Neural progenitor cell (in vitro differentiated cells): ENCODE measurements at regions not wholly inside any gene's neighbourhood (a gene's known extent, or its start where the extent isn't known, plus 50 kb on each side); places are given as distances from the start of the nearest gene placed in this dataset.
A peak's percentile ranks its signal among the peaks of the same experiment; 100 is the strongest.

Experiments
- DNase-seq: peaks from one replicate; pipeline ENCODE4 v3.0.0-alpha.2; 2016; ENCODE audit warnings: low spot score
- H2AFZ ChIP-seq: fragments of 200-600 bp; sonication (generic); replicated peaks from 2 replicates; pipeline ENCODE4 v1.6.1; 2016; ENCODE audit warnings: antibody characterized with exemption
- H3F3A ChIP-seq: fragments of 200-600 bp; sonication (generic); 2 replicates; pipeline ENCODE4 v1.6.1; 2016; ENCODE audit warnings: antibody characterized with exemption, low read depth
- H3K27ac ChIP-seq: fragments of 200-600 bp; sonication (generic); 2 replicates; pipeline ENCODE4 v1.5.1; 2016; ENCODE audit warnings: mild to moderate bottlenecking
- H3K27me3 ChIP-seq: fragments of 200-600 bp; sonication (generic); 2 replicates; pipeline ENCODE4 v1.6.1; 2016; ENCODE audit warnings: mild to moderate bottlenecking, moderate library complexity
- H3K36me3 ChIP-seq: fragments of 200-600 bp; sonication (generic); 2 replicates; pipeline ENCODE4 v1.5.1; 2016
- H3K4me1 ChIP-seq: fragments of 200-600 bp; sonication (generic); 2 replicates; pipeline ENCODE4 v1.6.1; 2016; ENCODE audit warnings: mixed run types
- H3K4me2 ChIP-seq: fragments of 200-600 bp; sonication (generic); 2 replicates; pipeline ENCODE4 v1.6.1; 2016
- H3K4me3 ChIP-seq: fragments of 200-600 bp; sonication (generic); 2 replicates; pipeline ENCODE4 v1.5.1; 2016
- H3K79me2 ChIP-seq: fragments of 200-600 bp; sonication (generic); 2 replicates; pipeline ENCODE4 v1.6.1; 2016; ENCODE audit warnings: low read depth
- H3K9ac ChIP-seq: fragments of 200-600 bp; sonication (generic); 2 replicates; pipeline ENCODE4 v1.6.1; 2016
- H3K9me3 ChIP-seq: fragments of 200-600 bp; sonication (generic); 2 replicates; pipeline ENCODE4 v1.5.1; 2016; ENCODE audit warnings: low read depth
- H4K20me1 ChIP-seq: fragments of 200-600 bp; sonication (generic); 2 replicates; pipeline ENCODE4 v1.6.1; 2016; ENCODE audit warnings: low read depth
- H3K27ac Mint-ChIP-seq: 3 replicates; pipeline ENCODE4 v1.8.0; 2021; ENCODE audit warnings: mixed read lengths
- H3K27me3 Mint-ChIP-seq: 2 replicates; pipeline ENCODE4 v1.8.0; 2022; ENCODE audit warnings: low read depth, mild to moderate bottlenecking, inconsistent platforms, moderate library complexity, mixed read lengths; ENCODE audit not compliant: insufficient read depth
- H3K36me3 Mint-ChIP-seq: 3 replicates; pipeline ENCODE4 v1.8.0; 2021; ENCODE audit warnings: mixed read lengths
- H3K4me1 Mint-ChIP-seq: 3 replicates; pipeline ENCODE4 v1.8.0; 2021; ENCODE audit warnings: mixed read lengths
- H3K4me3 Mint-ChIP-seq: 3 replicates; pipeline ENCODE4 v1.8.0; 2021; ENCODE audit warnings: mild to moderate bottlenecking, moderate library complexity, mixed read lengths
- H3K9me3 Mint-ChIP-seq: 3 replicates; pipeline ENCODE4 v1.8.0; 2020; ENCODE audit warnings: mixed read lengths
- EZH2 ChIP-seq: fragments of 200-600 bp; sonication (generic); IDR thresholded peaks from 2 replicates; pipeline ENCODE4 v1.6.1; 2017; ENCODE audit warnings: antibody characterized with exemption, mild to moderate bottlenecking, moderate library complexity
- EZH2phosphoT487 ChIP-seq: fragments of 200-600 bp; sonication (generic); IDR thresholded peaks from 2 replicates; pipeline ENCODE4 v1.6.1; 2017; ENCODE audit warnings: antibody characterized with exemption
- TF ChIP-seq, protein P1 (sequence below): fragments of 200-600 bp; sonication (generic); IDR thresholded peaks from 2 replicates; pipeline ENCODE4 v1.5.1; 2017; ENCODE audit warnings: antibody characterized with exemption, mild to moderate bottlenecking

DNA sequence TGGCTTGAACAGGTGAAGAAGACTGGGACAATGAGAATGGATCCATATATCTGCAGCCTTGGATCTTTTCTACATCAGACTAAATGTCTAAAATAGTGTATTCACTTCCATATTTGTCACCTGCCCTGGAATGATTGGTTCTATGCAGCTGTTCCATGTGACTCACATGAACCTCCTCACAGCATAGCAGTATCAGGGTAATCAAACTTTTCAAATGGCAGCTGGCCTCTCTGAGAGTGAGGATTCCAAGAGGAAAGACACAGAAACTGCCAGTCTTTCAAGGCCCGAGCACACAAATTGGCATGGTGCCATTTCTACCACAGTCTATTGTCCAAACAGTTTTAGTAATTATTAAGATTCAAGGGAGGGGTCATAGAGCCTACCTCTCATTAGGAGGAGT is 859.3 kb downstream of the BCL11A start:
- TF ChIP-seq, protein P1, sequence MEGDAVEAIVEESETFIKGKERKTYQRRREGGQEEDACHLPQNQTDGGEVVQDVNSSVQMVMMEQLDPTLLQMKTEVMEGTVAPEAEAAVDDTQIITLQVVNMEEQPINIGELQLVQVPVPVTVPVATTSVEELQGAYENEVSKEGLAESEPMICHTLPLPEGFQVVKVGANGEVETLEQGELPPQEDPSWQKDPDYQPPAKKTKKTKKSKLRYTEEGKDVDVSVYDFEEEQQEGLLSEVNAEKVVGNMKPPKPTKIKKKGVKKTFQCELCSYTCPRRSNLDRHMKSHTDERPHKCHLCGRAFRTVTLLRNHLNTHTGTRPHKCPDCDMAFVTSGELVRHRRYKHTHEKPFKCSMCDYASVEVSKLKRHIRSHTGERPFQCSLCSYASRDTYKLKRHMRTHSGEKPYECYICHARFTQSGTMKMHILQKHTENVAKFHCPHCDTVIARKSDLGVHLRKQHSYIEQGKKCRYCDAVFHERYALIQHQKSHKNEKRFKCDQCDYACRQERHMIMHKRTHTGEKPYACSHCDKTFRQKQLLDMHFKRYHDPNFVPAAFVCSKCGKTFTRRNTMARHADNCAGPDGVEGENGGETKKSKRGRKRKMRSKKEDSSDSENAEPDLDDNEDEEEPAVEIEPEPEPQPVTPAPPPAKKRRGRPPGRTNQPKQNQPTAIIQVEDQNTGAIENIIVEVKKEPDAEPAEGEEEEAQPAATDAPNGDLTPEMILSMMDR: no peak
- no peak for TF ChIP-seq EZH2
- TF ChIP-seq EZH2phosphoT487: no peak
- no peaks in the 10 kb centered on the region for H3K4me1 Mint-ChIP-seq
- H3K27ac Mint-ChIP-seq: no peak overlapping the region
- DNase-seq: no peak
- H3K4me3 ChIP-seq: no peak overlapping the region
- no peaks in the 10 kb centered on the region for H3K9me3 ChIP-seq
- H3K9ac ChIP-seq: no peak overlapping the region
- no peaks in the 10 kb centered on the region for H3K79me2 ChIP-seq
- no peak overlapping the region for H2AFZ ChIP-seq
- H3K9me3 Mint-ChIP-seq: peaks cover 2% of the 10 kb centered on the region
- H3K4me2 ChIP-seq: no peak overlapping the region
- no peaks in the 10 kb centered on the region for H3K27me3 Mint-ChIP-seq
- no peaks in the 10 kb centered on the region for H3K36me3 Mint-ChIP-seq
- no peaks in the 10 kb centered on the region for H3F3A ChIP-seq
- H3K4me1 ChIP-seq: peaks cover 9% of the 10 kb centered on the region
- H3K36me3 ChIP-seq: no peaks in the 10 kb centered on the region
- H3K4me3 Mint-ChIP-seq: no peak overlapping the region
- H4K20me1 ChIP-seq: no peaks in the 10 kb centered on the region
- H3K27me3 ChIP-seq: no peaks in the 10 kb centered on the region
- H3K27ac ChIP-seq: no peak overlapping the region

DNA sequence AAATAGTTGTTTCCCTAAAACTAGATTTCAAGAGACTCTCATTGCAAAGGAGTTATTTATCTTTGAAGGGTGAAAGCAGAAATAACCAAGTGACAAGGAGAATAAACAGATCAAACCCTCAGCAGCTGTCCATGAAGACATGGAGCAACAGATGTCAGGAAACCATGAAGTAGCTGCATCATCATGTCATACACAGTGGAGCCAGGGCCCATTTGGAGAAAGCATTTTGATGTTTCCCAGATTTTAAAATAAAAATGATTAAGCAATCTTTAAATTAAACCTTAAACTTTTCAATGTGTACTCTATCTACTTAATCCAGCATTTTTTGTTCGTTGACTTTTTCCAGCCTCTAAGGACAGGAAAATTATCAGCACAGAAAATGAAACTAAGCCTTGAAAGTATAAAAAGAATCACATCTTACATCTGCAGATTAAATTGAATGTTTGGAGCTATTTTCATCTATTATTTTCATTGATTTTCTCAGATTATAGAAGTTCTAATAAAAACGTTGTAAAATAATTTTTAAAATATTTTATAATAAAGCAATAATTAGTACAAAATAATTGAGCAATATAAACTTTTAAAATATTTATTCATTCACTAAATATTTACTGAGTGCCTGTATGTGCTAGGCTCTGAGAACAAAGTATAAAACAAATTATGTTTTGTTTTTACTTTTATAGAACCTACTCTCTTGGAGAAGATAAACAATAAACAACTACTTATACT is 860.1 kb downstream of the BCL11A start:
- Histone ChIP-seq H3K4me2 (no peak overlapping the region), H3K27ac (no peak overlapping the region), H4K20me1 (no peaks in the 10 kb centered on the region), H3K79me2 (no peaks in the 10 kb centered on the region), H2AFZ (no peak overlapping the region), H3K9ac (no peak overlapping the region), H3K4me3 (no peak overlapping the region), H3F3A (no peaks in the 10 kb centered on the region), H3K9me3 (no peaks in the 10 kb centered on the region), H3K36me3 (no peaks in the 10 kb centered on the region), H3K27me3 (no peaks in the 10 kb centered on the region), H3K4me1 (peaks cover 9% of the 10 kb centered on the region)
- Mint-ChIP-seq H3K9me3 (peaks cover 2% of the 10 kb centered on the region), H3K27ac (no peak overlapping the region), H3K4me1 (no peaks in the 10 kb centered on the region), H3K4me3 (no peak overlapping the region), H3K27me3 (peaks cover 2% of the 10 kb centered on the region), H3K36me3 (no peaks in the 10 kb centered on the region)
- DNase-seq: no peak
- TF ChIP-seq EZH2: no peak
- TF ChIP-seq, protein P1: no peak
- no peak for TF ChIP-seq EZH2phosphoT487

DNA sequence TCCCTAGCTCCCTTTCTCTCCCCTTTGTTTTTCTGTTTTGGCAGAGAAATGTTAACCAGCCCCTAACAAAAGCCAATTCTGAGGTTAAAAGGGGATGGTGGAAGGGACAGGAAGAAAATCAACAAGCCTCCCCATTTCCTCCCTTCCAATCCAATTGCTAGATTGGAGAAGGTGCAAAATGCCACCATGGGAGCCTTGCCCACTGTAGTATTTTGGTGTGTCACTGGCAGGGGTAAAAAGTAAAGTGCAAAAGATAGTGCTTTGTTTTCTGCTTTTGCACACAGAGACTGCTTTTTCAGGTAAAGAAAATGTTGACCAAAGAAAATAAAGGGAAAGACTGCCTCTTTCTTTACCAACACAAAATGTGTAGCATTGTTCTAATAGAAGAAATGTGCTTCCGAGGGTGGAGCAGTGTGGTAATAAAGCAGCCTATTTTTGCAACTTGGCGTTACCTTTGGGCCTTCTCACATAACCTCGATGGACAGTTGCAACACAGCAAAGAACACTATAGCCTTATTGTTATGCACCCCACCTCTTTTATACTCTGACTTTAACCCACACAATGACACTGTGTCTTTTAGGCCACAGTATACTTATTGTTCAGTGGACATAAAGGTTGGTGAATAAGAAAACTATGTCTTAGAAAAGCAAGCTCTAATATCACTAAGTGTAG is 861.8 kb downstream of the BCL11A start:
- H2AFZ ChIP-seq: peak overlapping the region; percentile 77
- Mint-ChIP-seq H3K36me3 (no peaks in the 10 kb centered on the region), H3K9me3 (peaks cover 6% of the 10 kb centered on the region), H3K27ac (no peak overlapping the region), H3K27me3 (peaks cover 2% of the 10 kb centered on the region), H3K4me1 (no peaks in the 10 kb centered on the region), H3K4me3 (no peak overlapping the region)
- H3K27ac ChIP-seq: no peak overlapping the region
- peaks cover 9% of the 10 kb centered on the region for H3K4me1 ChIP-seq
- no peak for DNase-seq
- H3K4me2 ChIP-seq: peak overlapping the region; percentile 10
- H4K20me1 ChIP-seq: no peaks in the 10 kb centered on the region
- no peaks in the 10 kb centered on the region for H3K79me2 ChIP-seq
- no peak for TF ChIP-seq EZH2phosphoT487
- TF ChIP-seq EZH2: no peak
- TF ChIP-seq, protein P1: no peak
- no peaks in the 10 kb centered on the region for H3K36me3 ChIP-seq
- H3K27me3 ChIP-seq: no peaks in the 10 kb centered on the region
- H3K9ac ChIP-seq: no peak overlapping the region
- no peaks in the 10 kb centered on the region for H3K9me3 ChIP-seq
- no peaks in the 10 kb centered on the region for H3F3A ChIP-seq
- no peak overlapping the region for H3K4me3 ChIP-seq
